Ovary (tissue), 7 donors: ENCODE measurements at regions not wholly inside any gene's neighbourhood (a gene's known extent, or its start where the extent isn't known, plus 50 kb on each side); places are given as distances from the start of the nearest gene placed in this dataset.

Experiments
- DNase-seq, 5 donors: peaks; one replicate each; pipeline ENCODE4 v3.0.0-alpha.2; 2019 to 2020
- H3K27ac ChIP-seq, 2 donors: fragments of 200-600 bp; one replicate each; pipeline versions ENCODE4 v1.5.1 to v1.8.0; 2019 to 2022
- H3K27me3 ChIP-seq: fragments of 200-600 bp; one replicate; pipeline ENCODE4 v1.8.0; 2022
- H3K36me3 ChIP-seq: fragments of 200-600 bp; sonication (generic); one replicate; pipeline ENCODE4 v1.5.1; 2019
- H3K4me1 ChIP-seq: one replicate; pipeline ENCODE4 v1.8.1; 2013; ENCODE audit warnings: mild to moderate bottlenecking, moderate library complexity; ENCODE audit not compliant: insufficient read depth
- H3K4me3 ChIP-seq: fragments of 200-600 bp; sonication (generic); one replicate; pipeline ENCODE4 v1.5.1; 2017
- H3K9me3 ChIP-seq, 2 donors: fragments of 200-600 bp in 1 of 2; sonication (generic) in 1 of 2; one replicate each; pipeline versions ENCODE4 v1.5.1 to v1.8.1; 2013 to 2019; ENCODE audit warnings: mild to moderate bottlenecking in 1 of 2, moderate library complexity in 1 of 2
- EP300 ChIP-seq: sonication (generic); formaldehyde crosslinking; IDR thresholded peaks from one replicate; pipeline ENCODE4 v1.6.1; 2017; ENCODE audit warnings: antibody characterized with exemption
- POLR2A ChIP-seq: fragments of 450-650 bp; IDR thresholded peaks from one replicate; pipeline ENCODE4 v1.6.1; 2017; ENCODE audit warnings: antibody characterized with exemption, mild to moderate bottlenecking, moderate library complexity
- WGBS, 3 donors: extraction: QIAGEN DNeasy Blood & Tissue Kit in 1 of 3; methylation state at CpG; one replicate each; pipeline versions ENCODE4 v1.1.5 to v1.1.7; 2013 to 2017; 5-methylcytosine and 5-hydroxymethylcytosine counted together
- intact Hi-C, 4 donors: fragments of 100-400 bp; cut with DNase I; formaldehyde crosslinking; loops; one replicate each; pipeline versions ENCODE4 v1.11.0 to v1.15.1; 2022 to 2023
- TF ChIP-seq, protein P1 (sequence below), 3 donors: fragments of 450-650 bp in 2 of 3; fragments of 200-600 bp in 1 of 3; IDR thresholded peaks; one replicate each; pipeline versions ENCODE4 v1.5.1 to v1.8.0; 2016 to 2022; ENCODE audit warnings: antibody characterized with exemption in 3 of 3, mild to moderate bottlenecking in 1 of 3
- donor health status: DM: no; HTN: no; CAD: no; lungs with moderate emphysema.
- donor health status: DM: no; HTN: no; CAD: no.
- donor health status: Bipolar disorder and iron deficiency.
- donor health status: DM: no; HTN: no; CAD: no.
- donor health status: DM: yes; HTN: yes; CAD: no.

DNA sequence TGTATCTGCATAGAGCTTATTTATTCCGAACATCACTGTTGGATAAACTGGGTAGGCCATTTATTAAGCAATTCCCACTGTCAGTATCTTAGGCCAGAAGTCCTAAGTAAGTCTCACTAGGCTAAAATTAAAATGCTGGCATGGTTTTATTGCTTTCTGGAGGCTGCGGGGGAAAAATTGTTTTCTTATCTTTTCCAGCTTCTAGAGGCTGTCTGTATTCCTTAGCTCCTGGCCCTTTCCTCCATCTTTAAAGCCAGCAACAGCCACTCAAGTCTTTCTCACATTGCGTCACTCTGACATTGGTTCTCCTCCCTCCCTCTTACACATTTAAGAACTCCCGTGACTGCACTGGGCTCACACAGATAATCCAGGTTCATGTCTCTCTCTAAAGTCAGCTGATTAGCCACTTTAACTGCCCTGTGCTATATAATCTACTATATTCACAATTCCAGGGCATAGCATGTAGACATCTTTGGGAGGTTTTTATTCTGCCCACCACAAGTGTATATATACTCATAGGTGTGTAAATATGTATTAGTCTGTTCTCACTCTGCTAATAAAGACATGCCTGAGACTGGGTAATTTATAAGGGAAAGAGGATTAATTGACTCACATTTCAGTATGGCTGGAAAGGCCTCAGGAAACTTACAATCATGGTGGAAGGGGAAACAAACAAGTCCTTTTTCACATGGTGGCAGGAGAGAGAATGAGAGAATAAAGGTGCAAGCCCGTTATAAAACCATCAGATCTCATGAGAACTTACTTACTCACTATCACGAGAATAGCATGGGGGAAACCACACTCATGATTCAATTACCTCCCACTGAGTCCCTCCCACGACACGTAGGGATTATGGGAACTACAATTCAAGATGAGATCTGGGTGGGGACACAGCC, 113.5 kb upstream of the SLC7A14 start:
- Histone ChIP-seq H3K9me3 (no peaks in the 10 kb centered on the region), H3K27me3 (no peaks in the 10 kb centered on the region), H3K4me1 (peaks cover 12% of the 10 kb centered on the region), H3K27ac (peak overlapping the region; percentile 28 to 70), H3K36me3 (no peaks in the 10 kb centered on the region), H3K4me3 (no peak overlapping the region)
- DNase-seq: peak in 3 of 5 donors; percentile 32 to 59 (median 44)
- TF ChIP-seq EP300: no peak
- TF ChIP-seq, protein P1, sequence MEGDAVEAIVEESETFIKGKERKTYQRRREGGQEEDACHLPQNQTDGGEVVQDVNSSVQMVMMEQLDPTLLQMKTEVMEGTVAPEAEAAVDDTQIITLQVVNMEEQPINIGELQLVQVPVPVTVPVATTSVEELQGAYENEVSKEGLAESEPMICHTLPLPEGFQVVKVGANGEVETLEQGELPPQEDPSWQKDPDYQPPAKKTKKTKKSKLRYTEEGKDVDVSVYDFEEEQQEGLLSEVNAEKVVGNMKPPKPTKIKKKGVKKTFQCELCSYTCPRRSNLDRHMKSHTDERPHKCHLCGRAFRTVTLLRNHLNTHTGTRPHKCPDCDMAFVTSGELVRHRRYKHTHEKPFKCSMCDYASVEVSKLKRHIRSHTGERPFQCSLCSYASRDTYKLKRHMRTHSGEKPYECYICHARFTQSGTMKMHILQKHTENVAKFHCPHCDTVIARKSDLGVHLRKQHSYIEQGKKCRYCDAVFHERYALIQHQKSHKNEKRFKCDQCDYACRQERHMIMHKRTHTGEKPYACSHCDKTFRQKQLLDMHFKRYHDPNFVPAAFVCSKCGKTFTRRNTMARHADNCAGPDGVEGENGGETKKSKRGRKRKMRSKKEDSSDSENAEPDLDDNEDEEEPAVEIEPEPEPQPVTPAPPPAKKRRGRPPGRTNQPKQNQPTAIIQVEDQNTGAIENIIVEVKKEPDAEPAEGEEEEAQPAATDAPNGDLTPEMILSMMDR (IDR thresholded peaks at IDR 0.05): no peak
- TF ChIP-seq POLR2A: no peak
- intact Hi-C loops: loop anchor here in 3 of 4 donors (5.0 to 10.0 kb wide), 3 partner anchors 105 to 285 kb away; partner anchors contain the start of gene CLDN11 (in 2 of the 3)
- WGBS, 3 donors: 52 to 65% (median 61%) methylated on average over 8 of the region's 8 CpGs

- Histone ChIP-seq H3K27ac (peak overlapping the region in 1 of 2 donors; percentile 70), H3K9me3 (no peaks in the 10 kb centered on the region), H3K27me3 (no peaks in the 10 kb centered on the region), H3K4me3 (no peak overlapping the region), H3K36me3 (no peaks in the 10 kb centered on the region), H3K4me1 (peaks cover 12% of the 10 kb centered on the region)
- TF ChIP-seq POLR2A (no peak), EP300 (no peak)
- TF ChIP-seq, protein P1 (IDR thresholded peaks at IDR 0.05): no peak
- intact Hi-C loops: loop anchor here in 3 of 4 donors (5.0 to 10.0 kb wide), 3 partner anchors 107 to 283 kb away; partner anchors contain the start of gene CLDN11 (in 2 of the 3)
- DNase-seq: peak in 1 of 5 donors; percentile 13
- 4 to 14% (median 12%) methylated on average over 3 of the region's 3 CpGs for WGBS, 3 donors
Measured at GRCh38 chr3:170697908-170698307, 112.0 kb upstream of the SLC7A14 start.

DNA sequence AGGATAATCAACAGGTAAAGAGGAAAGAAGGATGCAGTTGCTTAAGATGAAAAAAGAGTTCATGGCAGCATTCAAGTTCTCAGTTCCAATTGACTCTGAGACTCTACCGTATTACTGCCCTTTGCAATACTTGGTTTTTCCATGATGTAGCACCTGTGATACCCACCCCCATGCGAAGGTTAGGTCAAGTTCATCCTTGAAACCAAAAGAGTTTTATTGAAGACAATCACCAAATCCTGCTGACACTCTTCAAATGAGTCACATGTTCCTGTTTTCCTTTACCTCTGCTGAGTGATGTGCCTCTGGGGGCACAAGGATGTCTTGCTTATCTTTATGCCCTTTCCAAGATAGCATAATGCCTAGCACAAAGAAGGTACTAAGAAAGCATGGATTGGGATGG, 111.3 kb upstream of the SLC7A14 start:
- Histone ChIP-seq H3K36me3 (no peaks in the 10 kb centered on the region), H3K9me3 (no peaks in the 10 kb centered on the region), H3K4me3 (no peak overlapping the region), H3K27me3 (no peaks in the 10 kb centered on the region), H3K27ac (peak overlapping the region in 1 of 2 donors; percentile 70), H3K4me1 (peaks cover 12% of the 10 kb centered on the region)
- no peak for DNase-seq
- intact Hi-C loops: loop anchor here in 3 of 4 donors (5.0 to 10.0 kb wide), 3 partner anchors 108 to 282 kb away; partner anchors contain the start of gene CLDN11 (in 2 of the 3)
- 96 to 100% (median 96%) methylated on average over 2 of the region's 2 CpGs for WGBS, 3 donors
- TF ChIP-seq POLR2A (no peak), EP300 (no peak)
- TF ChIP-seq, protein P1 (IDR thresholded peaks at IDR 0.05): no peak

DNA sequence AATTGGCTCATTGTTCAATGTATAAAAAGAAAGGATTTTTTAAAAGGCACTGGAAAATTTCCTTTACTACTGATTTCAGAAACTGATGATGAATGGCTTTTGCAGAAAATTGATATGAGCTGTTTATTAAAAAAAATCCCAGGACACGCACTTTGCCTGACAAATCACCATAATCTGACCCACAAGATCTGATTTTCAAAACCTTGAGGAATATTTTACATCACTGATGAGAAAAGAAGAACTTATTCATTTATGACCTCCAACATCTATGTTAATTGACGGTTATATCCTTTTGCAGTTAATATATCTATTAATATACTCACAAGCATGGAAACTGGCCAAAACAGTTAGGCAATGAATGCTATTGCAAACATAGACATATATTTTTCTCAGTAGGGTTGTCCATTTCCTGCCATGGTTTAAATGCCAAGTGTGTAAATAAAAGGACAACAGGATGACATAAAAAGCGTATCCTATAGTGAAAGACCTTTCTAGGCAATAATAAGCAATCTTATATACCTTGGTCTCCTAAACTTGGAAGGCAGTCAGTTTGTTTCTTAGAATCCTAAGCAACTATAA, 109.7 kb upstream of the SLC7A14 start:
- intact Hi-C loops: loop anchor here in 3 of 4 donors (5.0 to 10.0 kb wide), 3 partner anchors 109 to 281 kb away; partner anchors contain the start of gene CLDN11 (in 2 of the 3)
- Histone ChIP-seq H3K27me3 (no peaks in the 10 kb centered on the region), H3K4me1 (peaks cover 12% of the 10 kb centered on the region), H3K36me3 (no peaks in the 10 kb centered on the region), H3K4me3 (no peak overlapping the region), H3K9me3 (no peaks in the 10 kb centered on the region), H3K27ac (no peak overlapping the region)
- DNase-seq: no peak
- WGBS, 3 donors: 90 to 97% (median 94%) methylated on average over 3 of the region's 3 CpGs
- TF ChIP-seq POLR2A: no peak
- TF ChIP-seq, protein P1 (IDR thresholded peaks at IDR 0.05): no peak
- no peak for TF ChIP-seq EP300
